ENCODE measurements at regions not wholly inside any gene's neighbourhood (a gene's known extent, or its start where the extent isn't known, plus 50 kb on each side); places are given as distances from the start of the nearest gene placed in this dataset.

- H2BK5ac ChIP-seq (ENCODE audit: low read depth, low read length, poor library complexity, severe bottlenecking), result no peak overlapping the region
- H3K14ac ChIP-seq (ENCODE audit: low read length in 2 of 2), result no peak overlapping the region
- no peak overlapping the region for H3K27ac ChIP-seq (ENCODE audit: low read length, poor library complexity, severe bottlenecking)
- H2AFZ ChIP-seq (ENCODE audit: low read depth, low read length), result no peak overlapping the region
- H3K4me1 ChIP-seq (ENCODE audit: control insufficient read depth, insufficient read depth, low read depth, low read length), result peaks cover 6% of the 10 kb centered on the region
- no peak overlapping the region for H4K91ac ChIP-seq (ENCODE audit: low read length)
- no peaks in the 10 kb centered on the region for H3K9me3 ChIP-seq (ENCODE audit: control insufficient read depth, low read length)
- no peak overlapping the region for H4K8ac ChIP-seq (ENCODE audit: low read length)
- no peak overlapping the region for H3K23ac ChIP-seq (ENCODE audit: low read length in 2 of 2)
- H2BK120ac ChIP-seq (ENCODE audit: low read depth, low read length), result no peak overlapping the region
- no peaks in the 10 kb centered on the region for H3K36me3 ChIP-seq (ENCODE audit: control insufficient read depth in 1 of 2, insufficient read depth in 2 of 2, low read depth in 1 of 2, low read length in 2 of 2)
- H2BK15ac ChIP-seq (ENCODE audit: low read depth, poor library complexity, severe bottlenecking), result no peak overlapping the region
- H3K18ac ChIP-seq (ENCODE audit: low read depth in 1 of 2, low read length in 2 of 2), result no peak overlapping the region
- H3K4ac ChIP-seq (ENCODE audit: low read depth in 1 of 2, low read length in 2 of 2), result no peak overlapping the region
- H2AK5ac ChIP-seq (ENCODE audit: low read length, severe bottlenecking), result no peak overlapping the region
- 33% methylated on average over 1 of the region's 1 CpG for WGBS
- H3K4me3 ChIP-seq (ENCODE audit: insufficient read depth in 1 of 2, low read depth in 1 of 2, low read length in 2 of 2), result no peak overlapping the region
- H3K4me2 ChIP-seq (ENCODE audit: low read length, poor library complexity, severe bottlenecking), result no peak overlapping the region
- H2BK12ac ChIP-seq (ENCODE audit: low read length in 2 of 2), result no peak overlapping the region
- H3K79me1 ChIP-seq (replicated peaks; ENCODE audit: low read length, poor library complexity, severe bottlenecking), result peaks cover 3% of the 10 kb centered on the region
- no peaks in the 10 kb centered on the region for H3K27me3 ChIP-seq (ENCODE audit: control insufficient read depth in 1 of 2, insufficient read depth in 1 of 2, low read length in 2 of 2)
- no peak for DNase-seq
- peak overlapping the region; percentile 53 for H3K9ac ChIP-seq (ENCODE audit: low read length)
Observed at GRCh38 chr9:90322296-90322695, 320.3 kb downstream of the DIRAS2 start.

- Histone ChIP-seq H3K9me3 (ENCODE audit: control insufficient read depth, low read length) (no peaks in the 10 kb centered on the region), H2BK120ac (ENCODE audit: low read depth, low read length) (no peak overlapping the region), H3K4me3 (ENCODE audit: insufficient read depth in 1 of 2, low read depth in 1 of 2, low read length in 2 of 2) (no peak overlapping the region), H3K27ac (ENCODE audit: low read length, poor library complexity, severe bottlenecking) (peak overlapping the region; percentile 93), H3K79me1 (replicated peaks; ENCODE audit: low read length, poor library complexity, severe bottlenecking) (peaks cover 9% of the 10 kb centered on the region), H2AK5ac (ENCODE audit: low read length, severe bottlenecking) (peak overlapping the region; percentile 96), H3K36me3 (ENCODE audit: control insufficient read depth in 1 of 2, insufficient read depth in 2 of 2, low read depth in 1 of 2, low read length in 2 of 2) (peaks cover 0 to 2% of the 10 kb centered on the region in 2 experiments), H4K8ac (ENCODE audit: low read length) (no peak overlapping the region), H3K9ac (ENCODE audit: low read length) (peak overlapping the region; percentile 21), H3K18ac (ENCODE audit: low read depth in 1 of 2, low read length in 2 of 2) (peak overlapping the region; percentile 54 to 62), H2BK12ac (ENCODE audit: low read length in 2 of 2) (no peak overlapping the region), H3K14ac (ENCODE audit: low read length in 2 of 2) (no peak overlapping the region), H3K4ac (ENCODE audit: low read depth in 1 of 2, low read length in 2 of 2) (peak overlapping the region in 1 of 2 experiments; percentile 51), H3K23ac (ENCODE audit: low read length in 2 of 2) (no peak overlapping the region), H3K27me3 (ENCODE audit: control insufficient read depth in 1 of 2, insufficient read depth in 1 of 2, low read length in 2 of 2) (no peaks in the 10 kb centered on the region), H2BK5ac (ENCODE audit: low read depth, low read length, poor library complexity, severe bottlenecking) (peak overlapping the region; percentile 96), H3K4me2 (ENCODE audit: low read length, poor library complexity, severe bottlenecking) (no peak overlapping the region), H4K91ac (ENCODE audit: low read length) (no peak overlapping the region), H2AFZ (ENCODE audit: low read depth, low read length) (peak overlapping the region; percentile 23), H3K4me1 (ENCODE audit: control insufficient read depth, insufficient read depth, low read depth, low read length) (peaks cover 1% of the 10 kb centered on the region), H2BK15ac (ENCODE audit: low read depth, poor library complexity, severe bottlenecking) (no peak overlapping the region)
- WGBS, result 54% methylated on average over 5 of the region's 6 CpGs
- peak; percentile 50 for DNase-seq
Observed at GRCh38 chr9:90325913-90326653, 316.5 kb downstream of the DIRAS2 start.

GRCh38 chr9:90330231-90330630 lies 312.4 kb downstream of the DIRAS2 start:
- 59% methylated on average over 3 of the region's 3 CpGs for WGBS
- Histone ChIP-seq H3K4me1 (ENCODE audit: control insufficient read depth, insufficient read depth, low read depth, low read length) (peaks cover 3% of the 10 kb centered on the region), H4K8ac (ENCODE audit: low read length) (no peak overlapping the region), H2BK12ac (ENCODE audit: low read length in 2 of 2) (no peak overlapping the region), H3K4me3 (ENCODE audit: insufficient read depth in 1 of 2, low read depth in 1 of 2, low read length in 2 of 2) (no peak overlapping the region), H2AK5ac (ENCODE audit: low read length, severe bottlenecking) (peak overlapping the region; percentile 100), H3K27me3 (ENCODE audit: control insufficient read depth in 1 of 2, insufficient read depth in 1 of 2, low read length in 2 of 2) (no peaks in the 10 kb centered on the region), H3K23ac (ENCODE audit: low read length in 2 of 2) (no peak overlapping the region), H3K18ac (ENCODE audit: low read depth in 1 of 2, low read length in 2 of 2) (no peak overlapping the region), H2BK120ac (ENCODE audit: low read depth, low read length) (no peak overlapping the region), H3K36me3 (ENCODE audit: control insufficient read depth in 1 of 2, insufficient read depth in 2 of 2, low read depth in 1 of 2, low read length in 2 of 2) (peaks cover 0 to 2% of the 10 kb centered on the region in 2 experiments), H2BK15ac (ENCODE audit: low read depth, poor library complexity, severe bottlenecking) (no peak overlapping the region), H3K79me1 (replicated peaks; ENCODE audit: low read length, poor library complexity, severe bottlenecking) (peaks cover 8% of the 10 kb centered on the region), H3K14ac (ENCODE audit: low read length in 2 of 2) (no peak overlapping the region), H4K91ac (ENCODE audit: low read length) (no peak overlapping the region), H3K9ac (ENCODE audit: low read length) (no peak overlapping the region), H3K27ac (ENCODE audit: low read length, poor library complexity, severe bottlenecking) (peak overlapping the region; percentile 70), H3K9me3 (ENCODE audit: control insufficient read depth, low read length) (no peaks in the 10 kb centered on the region), H3K4me2 (ENCODE audit: low read length, poor library complexity, severe bottlenecking) (no peak overlapping the region), H2AFZ (ENCODE audit: low read depth, low read length) (no peak overlapping the region), H2BK5ac (ENCODE audit: low read depth, low read length, poor library complexity, severe bottlenecking) (peak overlapping the region; percentile 24), H3K4ac (ENCODE audit: low read depth in 1 of 2, low read length in 2 of 2) (no peak overlapping the region)
- DNase-seq, result no peak

GRCh38 chr9:90331826-90332575 lies 310.6 kb downstream of the DIRAS2 start:
- H3K4me2 ChIP-seq (ENCODE audit: low read length, poor library complexity, severe bottlenecking), result peak overlapping the region; percentile 39
- peak overlapping the region; percentile 66 for H2AK5ac ChIP-seq (ENCODE audit: low read length, severe bottlenecking)
- H3K18ac ChIP-seq (ENCODE audit: low read depth in 1 of 2, low read length in 2 of 2), result peak overlapping the region; percentile 64 to 78
- peak overlapping the region; percentile 11 for H4K91ac ChIP-seq (ENCODE audit: low read length)
- H3K79me1 ChIP-seq (replicated peaks; ENCODE audit: low read length, poor library complexity, severe bottlenecking), result peaks cover 8% of the 10 kb centered on the region
- peaks cover 1% of the 10 kb centered on the region for H3K4me1 ChIP-seq (ENCODE audit: control insufficient read depth, insufficient read depth, low read depth, low read length)
- peak overlapping the region; percentile 88 for H2BK5ac ChIP-seq (ENCODE audit: low read depth, low read length, poor library complexity, severe bottlenecking)
- peak overlapping the region in 1 of 2 experiments; percentile 56 for H3K4me3 ChIP-seq (ENCODE audit: insufficient read depth in 1 of 2, low read depth in 1 of 2, low read length in 2 of 2)
- no peaks in the 10 kb centered on the region for H3K27me3 ChIP-seq (ENCODE audit: control insufficient read depth in 1 of 2, insufficient read depth in 1 of 2, low read length in 2 of 2)
- no peak overlapping the region for H2AFZ ChIP-seq (ENCODE audit: low read depth, low read length)
- peak overlapping the region in 1 of 2 experiments; percentile 92 for H3K4ac ChIP-seq (ENCODE audit: low read depth in 1 of 2, low read length in 2 of 2)
- no peak overlapping the region for H3K14ac ChIP-seq (ENCODE audit: low read length in 2 of 2)
- H3K9ac ChIP-seq (ENCODE audit: low read length), result peak overlapping the region; percentile 92
- DNase-seq, result peak; percentile 70
- H2BK12ac ChIP-seq (ENCODE audit: low read length in 2 of 2), result peak overlapping the region; percentile 59 to 83
- H2BK15ac ChIP-seq (ENCODE audit: low read depth, poor library complexity, severe bottlenecking), result no peak overlapping the region
- no peaks in the 10 kb centered on the region for H3K9me3 ChIP-seq (ENCODE audit: control insufficient read depth, low read length)
- H2BK120ac ChIP-seq (ENCODE audit: low read depth, low read length), result peak overlapping the region; percentile 19
- H4K8ac ChIP-seq (ENCODE audit: low read length), result no peak overlapping the region
- WGBS, result 81% methylated on average over 6 of the region's 8 CpGs
- H3K36me3 ChIP-seq (ENCODE audit: control insufficient read depth in 1 of 2, insufficient read depth in 2 of 2, low read depth in 1 of 2, low read length in 2 of 2), result peaks cover 0 to 2% of the 10 kb centered on the region in 2 experiments
- H3K23ac ChIP-seq (ENCODE audit: low read length in 2 of 2), result no peak overlapping the region
- peak overlapping the region; percentile 98 for H3K27ac ChIP-seq (ENCODE audit: low read length, poor library complexity, severe bottlenecking)
